ENCODE measurements at regions not wholly inside any gene's neighbourhood (a gene's known extent, or its start where the extent isn't known, plus 50 kb on each side); places are given as distances from the start of the nearest gene placed in this dataset.

DNA sequence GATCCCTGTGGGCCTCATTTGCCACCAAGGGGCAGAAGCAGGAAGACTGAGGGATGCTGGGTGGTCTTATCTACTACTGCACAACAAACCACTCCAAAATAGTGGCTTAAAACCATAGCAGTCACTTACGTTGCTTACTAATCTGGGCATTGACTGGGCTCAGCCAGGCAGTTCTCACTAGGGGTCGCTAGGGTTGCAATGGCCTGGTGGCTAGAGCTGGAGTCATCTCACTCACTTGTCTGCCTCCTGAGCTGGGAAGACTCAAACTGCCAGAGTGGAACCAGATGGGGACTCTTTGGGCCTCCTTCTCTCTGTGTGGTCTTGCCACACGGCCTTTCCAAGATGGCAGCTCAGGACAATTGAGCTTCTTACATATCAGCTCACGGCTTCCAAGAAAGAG, 216.3 kb upstream of the BCOR start:
- no peak for DNase-seq (ENCODE audit: low read depth)

DNA sequence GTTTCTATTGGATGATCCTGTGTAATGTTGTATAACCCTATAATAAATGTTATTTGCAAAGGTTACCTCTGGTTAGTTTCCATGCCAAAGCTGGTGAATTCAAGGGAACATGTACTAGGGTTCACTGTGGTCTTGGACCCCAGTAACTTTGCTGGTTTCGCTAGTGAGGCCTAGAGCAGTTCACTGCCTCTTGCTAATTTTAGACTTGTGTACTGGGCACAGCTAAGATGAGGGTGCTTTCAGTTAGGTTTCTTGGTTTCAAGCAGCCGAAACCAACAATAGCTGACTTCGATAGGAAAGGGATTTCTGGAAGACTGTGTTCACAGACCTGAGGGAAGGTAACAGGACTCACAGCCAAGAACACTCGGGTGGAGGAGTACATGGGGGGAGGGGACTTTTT, 215.5 kb upstream of the BCOR start:
- no peak for DNase-seq (ENCODE audit: low read depth)

DNA sequence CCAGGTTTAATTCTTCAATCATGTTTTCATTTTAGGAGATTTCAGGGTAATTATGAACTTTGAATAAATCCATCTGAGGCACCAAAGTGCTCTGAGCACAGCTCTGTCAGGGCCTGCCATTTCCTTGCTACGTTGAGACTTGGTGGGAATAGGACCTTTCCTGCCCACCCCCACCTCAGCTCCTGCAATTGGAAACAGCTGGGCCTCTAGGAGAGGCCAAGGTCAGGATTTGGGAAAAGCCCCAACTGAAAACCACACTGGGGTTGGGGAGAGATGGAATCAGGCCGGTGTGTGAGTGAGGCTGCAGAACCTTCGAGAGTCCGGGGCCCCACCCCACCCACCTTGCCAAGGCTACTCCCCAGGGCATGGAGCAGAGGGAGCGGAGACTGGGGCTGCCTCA, 212.7 kb upstream of the BCOR start:
- no peak for DNase-seq (ENCODE audit: low read depth)

DNA sequence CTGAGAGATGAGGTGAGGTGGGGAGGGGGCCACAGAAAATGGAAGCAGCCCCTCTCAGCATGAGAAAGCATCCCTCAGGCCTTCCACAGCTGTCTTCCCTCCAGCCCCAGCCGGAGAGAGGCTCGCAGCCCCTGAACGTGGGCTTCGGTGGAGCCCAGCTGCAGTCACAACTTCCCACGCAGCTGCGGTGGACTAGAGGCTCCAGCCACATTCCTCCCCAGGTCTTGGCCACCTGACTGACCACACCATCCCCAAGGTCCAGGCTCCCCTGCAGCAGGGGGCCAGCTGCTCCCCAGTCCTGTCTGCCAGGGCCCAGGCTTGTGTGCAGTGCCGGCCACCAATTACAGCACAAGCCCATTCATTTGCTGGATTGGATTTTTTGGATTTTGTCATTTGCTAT, 212.3 kb upstream of the BCOR start:
- DNase-seq (ENCODE audit: low read depth): no peak

DNA sequence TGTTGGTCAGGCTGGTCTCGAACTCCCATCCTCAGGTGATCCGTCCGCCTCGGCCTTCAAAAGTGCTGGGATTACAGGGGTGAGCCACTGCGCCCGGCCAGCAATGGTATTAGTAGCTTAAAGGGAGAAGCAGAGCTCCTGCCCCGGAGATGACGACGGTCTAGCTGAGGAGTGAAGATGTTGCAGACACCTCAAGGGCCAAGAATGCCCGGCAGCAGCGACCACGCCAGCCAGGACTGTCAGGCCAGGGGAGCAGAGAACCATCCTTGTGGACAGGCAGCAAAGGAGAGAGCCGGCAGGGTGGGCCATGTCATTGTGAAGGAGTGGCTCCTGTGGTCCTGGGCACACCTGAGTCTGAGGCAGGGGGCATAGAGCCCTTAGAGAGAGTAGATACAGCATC, 210.1 kb upstream of the BCOR start:
- DNase-seq (ENCODE audit: low read depth): no peak

DNA sequence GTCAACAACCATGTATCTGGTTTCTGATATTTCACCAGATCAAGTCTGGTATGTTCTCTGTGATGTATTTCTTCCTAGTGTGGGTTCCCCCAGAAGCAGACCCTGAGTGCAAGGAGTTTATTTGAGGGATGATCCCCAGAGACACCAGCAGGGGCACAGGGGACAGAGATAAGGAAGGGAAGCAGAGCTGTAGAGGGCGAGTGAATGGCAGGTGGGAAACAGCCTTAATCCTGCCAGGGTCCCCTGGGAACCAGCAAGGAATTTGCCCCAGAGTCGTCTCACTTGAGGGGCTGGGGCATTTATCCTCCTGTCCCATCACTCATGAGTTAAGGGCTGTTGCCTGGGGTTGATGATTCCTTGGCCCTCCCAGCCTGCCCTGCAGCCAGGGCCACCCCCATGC, 206.4 kb upstream of the BCOR start:
- no peak for DNase-seq (ENCODE audit: low read depth)

DNA sequence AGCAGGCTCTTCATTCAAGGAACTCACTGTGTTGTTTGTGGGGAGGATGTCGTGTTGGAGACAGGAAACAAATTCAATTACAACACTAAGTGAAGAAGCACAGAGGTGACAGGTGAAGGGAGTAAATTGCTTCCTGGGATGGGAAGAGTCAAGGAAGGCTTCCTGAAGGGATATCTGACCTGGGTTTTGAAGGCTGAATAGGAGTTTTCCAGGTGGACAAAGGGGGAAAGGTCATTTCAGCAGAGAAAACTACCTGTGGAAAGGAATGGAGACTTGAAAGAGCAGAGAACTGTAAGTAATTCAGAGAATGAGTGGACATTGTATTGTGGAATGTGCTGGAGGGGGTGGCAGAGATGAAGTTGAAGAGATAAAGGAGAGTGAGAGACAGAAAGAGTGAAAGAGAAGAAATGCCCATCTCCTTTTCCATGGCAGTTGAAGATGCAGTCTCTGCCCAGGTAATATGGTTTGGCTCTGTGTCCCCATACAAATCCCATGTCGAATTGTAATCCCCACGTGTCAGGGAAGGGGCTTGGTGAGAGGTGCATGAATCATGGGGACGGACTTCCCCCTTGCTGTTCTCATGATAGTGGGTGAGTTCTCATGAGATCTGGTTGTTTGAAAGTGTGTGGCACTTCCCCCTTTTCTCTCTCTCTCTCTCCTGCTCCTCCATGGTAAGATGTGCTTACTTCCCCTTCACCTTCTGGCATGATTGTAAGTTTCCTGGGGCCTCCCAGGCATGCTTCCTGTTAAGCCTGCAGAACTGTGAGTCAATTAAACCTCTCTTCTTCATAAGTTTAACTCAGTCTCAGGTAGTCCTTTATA, 205.7 kb upstream of the BCOR start:
- no peak for DNase-seq (ENCODE audit: low read depth)

DNA sequence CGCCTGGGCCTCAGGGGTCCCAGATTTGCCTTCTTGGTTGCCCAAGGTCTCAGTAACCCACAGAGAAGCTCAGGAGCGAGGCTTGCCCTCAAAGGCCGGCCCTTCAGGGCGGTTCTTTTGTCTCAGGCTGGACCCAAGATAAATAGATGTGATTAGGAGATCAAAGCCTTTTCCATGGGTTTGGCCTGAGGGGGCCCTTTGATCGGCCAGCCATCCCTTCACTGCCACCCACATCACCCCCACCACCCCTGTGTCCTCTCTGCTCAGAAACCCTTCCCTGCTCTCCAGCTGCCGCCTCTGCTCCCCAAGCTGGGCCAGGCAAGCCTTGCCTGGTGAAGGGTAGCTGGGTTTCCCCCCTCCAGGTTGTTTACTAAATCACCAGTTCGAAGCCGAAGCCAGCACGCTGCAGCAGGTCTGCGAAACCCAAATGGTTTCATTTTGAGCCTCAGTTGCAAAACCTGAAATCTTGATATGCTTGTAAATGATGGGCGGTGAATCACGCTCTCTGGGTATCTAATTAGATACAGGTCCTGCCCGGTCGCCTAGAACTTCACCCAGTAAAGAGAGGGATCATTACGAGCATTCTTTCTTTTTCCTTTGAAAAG, 202.6 kb upstream of the BCOR start:
- no peak for DNase-seq (ENCODE audit: low read depth)

DNA sequence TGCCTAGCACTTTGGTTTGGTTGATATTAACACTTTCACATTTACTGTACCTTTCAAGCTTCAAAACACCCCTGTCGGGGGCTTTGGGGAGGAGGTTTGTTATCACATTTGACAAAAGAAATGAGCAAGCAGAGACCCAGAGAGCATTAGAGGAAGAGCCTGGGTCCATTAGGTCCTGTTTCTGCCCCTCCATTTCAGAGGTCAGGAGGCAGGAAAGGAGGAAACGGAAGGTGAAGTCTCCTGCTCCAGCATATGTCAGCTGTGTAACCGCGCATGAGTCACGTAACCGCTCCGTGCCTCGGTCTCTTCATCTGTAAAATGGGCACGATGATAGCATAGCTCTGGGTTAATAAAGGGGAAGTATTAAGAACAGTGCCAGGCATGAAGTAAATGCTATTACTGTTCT, 201.9 kb upstream of the BCOR start:
- no peak for DNase-seq (ENCODE audit: low read depth)

DNA sequence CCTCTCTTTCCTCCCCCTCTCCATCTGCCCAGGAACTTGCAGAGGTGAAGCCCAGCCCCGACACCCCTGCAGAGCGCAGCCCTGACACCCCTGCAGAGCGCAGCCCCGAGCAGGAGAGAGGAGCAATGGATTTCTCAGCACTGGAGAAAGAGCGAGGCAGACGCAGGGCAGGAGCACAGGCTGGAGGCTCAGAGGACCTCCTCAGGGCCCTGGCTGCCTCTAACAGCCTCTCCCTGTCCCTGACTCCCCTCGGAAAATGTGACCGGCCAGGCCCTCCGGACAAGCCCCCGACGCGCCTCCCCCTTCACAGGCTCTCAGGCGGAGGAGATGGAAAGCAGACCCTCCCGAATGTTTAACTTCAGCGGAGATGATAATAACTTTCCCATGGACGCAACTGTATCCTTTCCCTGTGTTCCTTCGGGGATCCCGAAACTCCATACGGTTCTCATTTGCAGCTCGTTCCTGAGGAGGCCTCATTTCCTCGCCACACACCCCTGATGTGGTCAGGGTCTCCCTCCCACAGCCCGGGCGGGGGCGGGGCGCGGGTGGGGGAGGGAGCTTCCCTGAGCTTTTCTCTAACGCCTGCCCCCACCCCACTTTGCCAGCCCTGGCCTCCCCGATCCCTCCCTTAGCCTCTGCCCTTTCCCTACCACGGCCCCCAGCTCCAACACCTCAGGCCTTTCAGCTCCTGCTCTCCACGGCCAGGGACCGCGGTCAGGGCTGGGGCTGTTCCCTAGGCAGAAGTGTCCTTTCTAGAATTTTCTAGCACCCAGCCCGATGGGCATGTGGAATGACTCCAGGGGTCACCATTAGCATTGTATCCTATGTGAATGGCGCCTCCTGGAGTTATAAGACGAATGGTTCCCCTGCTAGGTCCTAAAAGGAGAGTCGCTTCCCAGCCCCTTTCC, 201.1 kb upstream of the BCOR start:
- DNase-seq (ENCODE audit: low read depth): no peak

DNA sequence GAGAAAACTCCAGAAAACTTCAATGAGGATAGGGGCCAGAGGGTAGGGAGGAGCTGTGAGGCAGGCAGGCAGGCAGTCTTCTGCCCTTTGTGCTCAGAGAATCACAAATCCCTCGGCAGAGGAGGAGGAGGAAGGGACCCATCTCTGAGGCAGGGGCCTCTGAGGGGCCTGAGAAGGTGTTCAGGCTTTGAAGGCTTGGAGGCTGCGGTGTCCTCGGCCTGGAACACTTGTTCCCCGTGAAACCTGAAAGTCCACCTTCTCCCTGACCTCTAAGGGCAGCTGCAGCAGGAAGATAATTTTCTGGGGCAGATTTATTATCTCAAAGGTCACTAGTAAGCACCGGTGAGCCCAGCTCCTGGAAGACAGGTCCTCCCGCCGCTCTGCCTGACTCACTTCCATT, 200.3 kb upstream of the BCOR start:
- no peak for DNase-seq (ENCODE audit: low read depth)

DNA sequence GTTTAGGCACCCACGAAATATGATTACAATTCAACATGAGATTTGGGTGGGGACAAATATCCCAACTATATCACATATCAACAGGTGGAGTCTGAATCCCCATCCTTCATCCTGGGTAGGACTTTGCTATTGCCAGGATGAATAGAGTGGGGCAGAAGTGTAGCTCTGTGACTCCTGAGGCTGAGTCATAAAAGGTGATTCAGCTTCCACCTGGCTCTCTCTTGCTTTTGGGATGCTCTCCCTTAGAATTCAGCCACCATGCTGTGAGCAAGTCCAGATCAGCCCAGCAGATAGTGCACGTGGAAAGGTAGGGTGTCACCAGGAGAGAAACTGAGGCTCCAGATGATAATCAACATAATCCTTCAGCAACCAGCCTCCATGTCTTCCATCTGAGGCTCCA, 193.8 kb upstream of the BCOR start:
- DNase-seq (ENCODE audit: low read depth): no peak

DNA sequence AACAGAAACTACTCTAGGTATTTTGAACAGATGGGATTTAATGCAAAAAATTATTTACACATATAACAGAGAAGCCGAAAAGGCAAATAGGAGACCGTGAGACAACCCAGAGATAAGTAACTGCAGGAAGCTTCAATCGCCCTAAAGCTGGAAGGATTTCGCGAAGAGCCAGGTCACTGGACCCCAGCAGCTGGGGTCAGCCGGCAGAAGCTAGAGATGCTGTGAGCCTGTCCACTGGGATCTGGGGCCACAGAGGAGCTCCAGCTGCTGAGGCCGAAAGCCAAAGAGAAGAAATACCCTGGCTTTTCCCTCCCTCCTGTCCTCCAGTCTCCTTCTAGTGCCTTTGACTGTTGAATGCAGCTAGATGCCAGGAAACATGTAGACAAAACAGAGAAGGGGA, 192.8 kb upstream of the BCOR start:
- no peak for DNase-seq (ENCODE audit: low read depth)

DNA sequence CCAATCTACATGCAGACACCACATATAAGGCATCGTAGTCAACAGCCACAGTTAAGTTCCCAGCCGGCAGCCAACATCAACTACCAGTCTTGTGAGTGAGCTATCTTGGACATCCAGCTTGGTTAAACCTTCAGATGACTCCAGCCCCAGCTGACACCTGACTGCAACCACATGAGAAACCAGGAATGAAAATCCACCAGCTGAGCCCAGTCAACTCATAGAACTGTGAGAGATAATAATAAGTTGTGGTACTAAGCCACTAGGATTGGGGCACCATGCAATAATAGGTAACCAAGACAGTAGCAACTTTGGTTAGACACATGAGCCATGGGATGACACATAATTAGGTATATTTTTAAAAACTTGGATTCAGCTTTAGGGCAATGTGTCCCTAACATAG, 188.1 kb upstream of the BCOR start:
- DNase-seq (ENCODE audit: low read depth): no peak

DNA sequence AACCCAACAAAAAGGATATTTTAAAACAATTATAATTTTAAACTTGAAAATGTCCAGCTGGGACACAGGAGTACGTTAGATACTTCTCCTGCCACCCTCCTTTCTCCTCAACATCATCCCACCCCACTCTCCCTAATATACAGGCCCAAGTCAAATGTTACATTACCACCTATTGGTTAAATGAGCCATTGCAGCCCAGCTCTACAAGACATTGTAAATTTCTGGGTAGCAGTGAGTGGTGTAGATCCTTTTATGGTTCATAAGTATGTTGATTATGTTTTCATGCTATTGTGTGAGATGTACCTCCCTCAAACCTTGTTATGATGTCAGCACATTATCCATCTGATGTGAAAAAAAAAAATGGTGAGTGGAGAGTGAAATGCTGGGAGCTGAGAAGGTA, 187.1 kb upstream of the BCOR start:
- DNase-seq (ENCODE audit: low read depth): no peak

DNA sequence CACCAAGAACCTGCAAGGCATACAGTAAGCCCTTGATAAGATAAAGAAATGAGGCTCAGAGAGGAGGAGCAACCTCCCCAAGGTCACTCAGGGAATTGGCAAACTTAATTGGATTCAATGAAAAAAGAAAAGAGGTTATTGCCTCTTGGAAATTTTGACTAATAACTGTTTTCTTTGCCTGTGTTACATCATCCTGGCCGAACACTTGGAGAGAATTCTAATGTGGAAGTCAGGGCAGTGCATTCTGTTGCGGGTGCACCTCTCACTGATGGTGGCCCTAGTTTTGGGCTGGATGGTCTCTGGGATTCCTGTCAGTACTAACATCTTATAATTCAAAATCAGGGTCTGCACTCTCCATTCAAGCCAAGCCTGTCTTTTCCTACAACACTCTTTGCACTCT, 186.2 kb upstream of the BCOR start:
- DNase-seq (ENCODE audit: low read depth): no peak

DNA sequence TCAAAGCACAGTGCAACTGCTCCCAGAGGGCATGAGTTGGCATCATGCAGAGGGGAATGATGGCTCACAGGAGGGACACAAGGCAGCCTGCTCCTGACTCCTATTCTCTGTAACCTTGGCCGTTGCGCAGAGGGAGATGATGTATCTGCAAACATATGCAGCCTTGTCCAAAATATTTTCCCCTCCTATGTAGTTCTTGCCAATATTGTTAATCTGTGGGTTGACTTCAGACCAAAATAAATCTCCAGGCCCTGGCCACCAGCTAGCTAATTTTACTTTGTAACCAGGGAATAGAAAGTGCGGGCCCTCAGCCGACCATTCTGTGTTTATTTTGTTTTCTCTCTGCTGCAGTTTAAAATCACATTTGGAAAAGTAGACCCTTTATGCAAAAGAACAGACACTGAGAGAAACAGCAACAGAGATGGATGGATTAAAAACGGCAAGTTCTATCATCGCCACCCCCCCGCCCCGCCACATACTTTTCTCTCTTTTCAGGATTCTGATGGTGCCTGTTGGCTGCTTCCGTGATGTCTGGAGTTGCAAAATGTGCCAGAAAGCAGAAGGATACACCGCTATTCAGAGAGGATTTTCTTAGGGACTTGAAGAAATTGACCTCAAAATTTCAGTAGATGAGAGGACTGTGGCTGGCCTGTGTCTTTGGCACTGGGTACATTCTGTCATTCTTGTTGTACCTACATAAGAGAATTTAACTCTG, 185.3 kb upstream of the BCOR start:
- no peak for DNase-seq (ENCODE audit: low read depth)

DNA sequence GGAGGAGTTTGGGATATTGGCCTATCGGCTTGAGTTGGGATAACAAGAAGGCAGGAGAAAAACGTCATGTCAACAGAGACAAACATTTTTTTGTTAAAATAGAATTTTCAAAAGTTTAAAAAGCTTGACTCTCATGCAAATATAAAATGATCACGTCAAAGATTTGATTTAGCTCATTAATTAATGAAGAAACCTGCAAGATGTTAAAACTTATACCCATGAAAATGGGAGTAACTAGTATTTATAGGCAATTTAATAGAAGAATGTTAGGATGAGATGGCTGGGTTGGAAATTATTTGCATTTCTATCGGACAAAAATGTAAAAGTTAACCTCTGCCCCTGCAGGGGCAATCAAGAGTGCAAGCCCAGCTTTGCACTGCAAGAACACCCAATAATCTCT, 184.6 kb upstream of the BCOR start:
- no peak for DNase-seq (ENCODE audit: low read depth)

DNA sequence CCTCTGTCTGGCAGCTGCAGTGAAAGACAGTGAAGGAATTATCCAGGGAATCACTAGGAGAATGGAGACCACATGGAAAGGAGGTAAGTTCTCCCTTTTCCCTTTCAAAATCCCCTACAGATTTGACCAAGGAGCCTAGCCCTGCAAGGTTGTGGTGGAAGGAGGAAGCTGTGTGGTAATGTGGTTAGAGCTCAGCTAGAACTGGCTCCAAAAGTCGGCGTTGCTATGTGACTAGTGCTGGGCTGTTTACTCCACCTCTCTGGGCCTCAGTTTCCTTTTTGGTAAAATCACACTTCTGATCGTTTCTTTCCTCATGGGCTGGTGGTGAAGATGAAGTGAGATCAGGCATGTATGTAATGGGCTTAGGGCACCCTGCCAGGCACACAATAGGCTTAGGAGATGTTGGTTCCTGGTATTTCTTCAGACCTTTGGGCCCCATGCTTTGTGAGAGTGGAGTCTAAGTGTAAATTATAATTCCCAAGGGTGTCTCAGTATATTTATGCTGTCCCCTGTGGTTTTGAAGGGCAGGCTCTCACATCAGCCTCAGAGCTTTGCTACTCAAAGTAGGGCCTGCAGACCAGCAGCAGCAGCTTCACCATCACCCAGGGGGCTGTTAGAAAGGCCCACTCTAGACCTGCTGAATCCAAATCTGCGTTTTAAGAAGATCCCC, 183.7 kb upstream of the BCOR start:
- no peak for DNase-seq (ENCODE audit: low read depth)

DNA sequence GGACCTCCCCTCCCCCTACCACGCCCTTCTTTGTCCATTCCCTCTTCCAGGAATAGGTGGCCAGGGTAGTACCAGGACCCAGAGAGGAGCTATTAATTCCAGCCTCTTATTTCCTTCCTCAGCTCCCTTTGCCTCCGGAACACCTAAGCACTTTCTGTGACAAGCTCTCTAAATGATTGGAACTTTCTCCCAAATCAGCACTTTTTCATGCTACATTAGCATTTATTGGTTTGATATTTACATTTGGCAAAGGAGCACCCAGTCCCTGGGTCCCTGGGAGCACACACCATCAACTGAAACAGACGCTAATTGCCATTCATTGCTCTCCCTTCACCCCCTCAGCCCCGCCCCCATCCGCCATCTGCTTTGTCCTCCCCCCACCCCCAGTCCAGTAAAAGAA, 182.0 kb upstream of the BCOR start:
- DNase-seq (ENCODE audit: low read depth): no peak

DNA sequence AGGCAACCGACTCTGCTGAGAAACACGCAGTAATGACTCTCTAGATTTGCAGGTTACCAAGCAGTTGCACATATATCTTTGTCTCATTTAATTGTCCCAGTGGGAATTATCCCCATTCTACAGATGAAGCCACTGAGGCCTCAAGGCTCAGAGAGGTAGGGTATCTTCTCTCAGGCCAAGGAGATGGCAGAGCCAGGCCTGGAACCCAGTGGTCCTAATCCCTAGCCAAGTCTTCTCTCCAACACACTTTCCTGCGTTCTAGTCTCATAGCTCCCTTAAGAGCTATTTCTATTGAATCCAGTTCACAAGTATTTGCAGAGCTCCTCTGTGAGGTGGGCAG, 181.3 kb upstream of the BCOR start:
- DNase-seq (ENCODE audit: low read depth): no peak

Data from activated T-cell treated with anti-CD3 and anti-CD28 coated beads for 1 hour (primary cell).